Transverse colon (tissue), 4 donors: ENCODE measurements at regions not wholly inside any gene's neighbourhood (a gene's known extent, or its start where the extent isn't known, plus 50 kb on each side); places are given as distances from the start of the nearest gene placed in this dataset.

ENCODE experiments used
- DNase-seq: peaks from one replicate; pipeline ENCODE4 v3.0.0-alpha.2; 2019
- H3K27ac ChIP-seq, 4 donors: fragments of 200-600 bp; sonication (generic); 2 replicates each; pipeline ENCODE4 v1.5.1; 2016 to 2018; ENCODE audit warnings: inconsistent platforms in 4 of 4
- H3K27me3 ChIP-seq: fragments of 200-600 bp; sonication (generic); 2 replicates; pipeline ENCODE4 v1.5.1; 2017; ENCODE audit warnings: inconsistent platforms
- H3K36me3 ChIP-seq, 4 donors: fragments of 200-600 bp; sonication (generic); 2 replicates each; pipeline ENCODE4 v1.5.1; 2017 to 2019; ENCODE audit warnings: inconsistent platforms in 4 of 4
- H3K4me1 ChIP-seq, 4 donors: fragments of 200-600 bp; sonication (generic); 2 replicates each; pipeline ENCODE4 v1.5.1; 2017 to 2020; ENCODE audit warnings: inconsistent platforms in 4 of 4
- H3K4me3 ChIP-seq, 4 donors: fragments of 200-600 bp; sonication (generic); 1 replicate in 1 of 4; 2 replicates in 3 of 4; pipeline versions ENCODE4 v1.5.1 to v1.6.1; 2017 to 2019; ENCODE audit warnings: inconsistent platforms in 4 of 4
- H3K9me3 ChIP-seq, 2 donors: fragments of 200-600 bp; sonication (generic); 2 replicates each; pipeline ENCODE4 v1.5.1; 2017 to 2019; ENCODE audit warnings: inconsistent platforms in 2 of 2
- CTCF ChIP-seq, 5 experiments: fragments of 200-600 bp in 3 of 5; fragments of 450-650 bp in 2 of 5; sonication (generic) in 3 of 5; IDR thresholded peaks; 1 replicate in 2 of 5; 2 replicates in 3 of 5; pipeline ENCODE4 v1.5.1; 2016 to 2017; ENCODE audit warnings: antibody characterized with exemption in 5 of 5, inconsistent platforms in 3 of 5, mild to moderate bottlenecking in 2 of 5, moderate library complexity in 1 of 5
- EP300 ChIP-seq: sonication (generic); formaldehyde crosslinking; IDR thresholded peaks from one replicate; pipeline ENCODE4 v1.6.1; 2017; ENCODE audit warnings: antibody characterized with exemption, low read depth
- POLR2A ChIP-seq: fragments of 450-650 bp; IDR thresholded peaks from one replicate; pipeline ENCODE4 v1.6.1; 2016; ENCODE audit warnings: antibody characterized with exemption, mild to moderate bottlenecking, moderate library complexity
- POLR2AphosphoS5 ChIP-seq, 3 donors: sonication (generic); formaldehyde crosslinking; IDR thresholded peaks; one replicate each; pipeline ENCODE4 v1.6.1; 2016; ENCODE audit warnings: antibody characterized with exemption in 3 of 3
- WGBS, 2 donors: methylation state at CpG; one replicate each; pipeline ENCODE4 v1.1.5; 2018; ENCODE audit warnings: low coverage in 1 of 2; 5-methylcytosine and 5-hydroxymethylcytosine counted together
- in situ Hi-C, 4 donors: fragments of 200-750 bp; cut with MboI; loops; one replicate each; pipeline versions ENCODE4 v1.15.0 to v1.15.1; 2017; ENCODE audit warnings: low sequenced_read_pairs in 3 of 4, low pct_ligation_motif_present in 1 of 4, low pct_unique_long_range_greater_than_20kb in 1 of 4
- intact Hi-C: fragments of 100-400 bp; cut with DNase I; formaldehyde crosslinking; loops from one replicate; pipeline ENCODE4 v1.15.1; 2023; ENCODE audit warnings: low total_unique reads

- Histone ChIP-seq H3K4me1 (no peaks in the 10 kb centered on the region), H3K27me3 (no peaks in the 10 kb centered on the region), H3K9me3 (no peaks in the 10 kb centered on the region), H3K4me3 (no peak overlapping the region), H3K36me3 (no peaks in the 10 kb centered on the region), H3K27ac (no peak overlapping the region)
- no peak for DNase-seq
- in situ Hi-C loops: no loop called here
- intact Hi-C loops: no loop called here
- WGBS, 2 donors: 55 to 80% methylated on average over 2 to 3 of the region's 3 CpGs
- no peak for TF ChIP-seq POLR2A
- no peak for TF ChIP-seq CTCF (IDR thresholded peaks at IDR 0.05)
- no peak for TF ChIP-seq POLR2AphosphoS5 (IDR thresholded peaks at IDR 0.05)
- no peak for TF ChIP-seq EP300
These were observed 87.1 kb upstream of the FRY start for GRCh38 chr13:31944262-31945160.

DNA sequence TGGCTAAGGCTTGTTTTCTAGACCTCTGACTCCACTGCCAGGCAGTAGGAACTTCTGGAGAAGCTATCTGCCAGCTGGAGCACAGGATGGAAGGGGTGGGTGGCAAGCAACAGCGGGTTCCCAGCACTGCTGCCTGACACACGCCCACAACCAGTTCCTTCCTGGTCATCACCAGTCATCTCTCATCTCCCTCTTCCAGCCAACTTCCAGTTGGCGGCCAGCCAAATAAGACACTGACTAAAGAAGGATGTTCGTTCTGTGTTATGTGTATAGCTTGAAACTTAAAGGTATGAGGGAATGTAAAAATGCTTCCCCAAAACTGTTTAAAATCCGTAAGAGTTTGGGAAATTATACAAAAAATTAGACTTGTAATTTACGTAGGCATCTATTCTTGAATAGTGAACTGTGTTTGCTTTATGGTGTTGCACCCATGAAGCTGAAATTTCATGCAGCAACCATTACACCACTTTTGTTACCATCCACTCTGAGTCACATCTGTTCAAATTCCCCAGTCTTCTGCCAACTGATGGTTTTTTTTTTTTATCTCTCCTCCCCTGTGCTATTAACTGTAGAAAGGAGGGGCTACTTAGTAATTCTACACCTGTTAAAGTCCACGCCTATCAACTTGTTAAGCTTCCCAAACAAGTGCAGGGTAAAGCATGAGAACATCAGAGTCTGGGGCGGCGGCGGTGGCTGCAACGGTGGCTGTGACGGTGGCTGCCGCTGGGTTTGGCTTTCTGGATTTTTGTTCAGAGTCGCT lies 86.2 kb upstream of the FRY start:
- intact Hi-C loops: no loop called here
- in situ Hi-C loops: no loop called here
- no peak overlapping the region for H3K27ac ChIP-seq
- H3K9me3 ChIP-seq: no peaks in the 10 kb centered on the region
- peak; percentile 27 for DNase-seq
- no peak overlapping the region for H3K4me3 ChIP-seq
- no peak for TF ChIP-seq POLR2AphosphoS5 (IDR thresholded peaks at IDR 0.05)
- TF ChIP-seq CTCF (IDR thresholded peaks at IDR 0.05): no peak
- no peak for TF ChIP-seq EP300
- no peak for TF ChIP-seq POLR2A
- no peaks in the 10 kb centered on the region for H3K36me3 ChIP-seq
- H3K4me1 ChIP-seq: no peaks in the 10 kb centered on the region
- H3K27me3 ChIP-seq: no peaks in the 10 kb centered on the region
- WGBS, 2 donors: 45 to 64% methylated on average over 4 to 14 of the region's 14 CpGs

DNA sequence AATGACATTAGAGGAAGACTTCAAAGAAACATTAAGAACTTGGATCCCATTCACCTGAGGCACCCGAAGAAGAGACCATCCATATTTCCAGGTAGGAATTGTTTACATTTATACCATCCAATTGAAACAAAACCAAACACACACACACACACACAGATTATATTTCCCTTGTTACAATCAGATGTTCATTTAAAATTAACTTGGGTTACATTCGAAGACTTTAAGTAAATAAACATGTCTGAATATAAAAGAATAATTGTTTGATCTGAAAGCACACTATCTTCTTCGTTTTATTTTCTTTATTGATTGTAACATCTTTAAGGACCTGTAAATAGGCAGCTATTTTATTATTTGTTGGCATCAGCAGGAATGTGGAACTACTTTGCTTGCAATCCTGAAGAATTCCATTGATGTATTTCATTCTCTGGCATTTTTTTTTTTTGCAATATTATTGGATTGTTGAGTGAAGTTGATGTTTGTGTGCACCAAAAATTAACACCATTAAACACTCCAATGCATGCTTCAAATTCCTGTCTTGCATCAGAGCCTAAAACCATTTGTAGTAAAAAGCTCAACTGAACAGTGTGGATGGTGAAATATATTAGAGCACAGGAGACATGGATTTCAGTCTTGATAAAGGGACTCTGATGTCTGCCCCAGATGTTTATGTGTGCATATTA lies 85.3 kb upstream of the FRY start:
- Histone ChIP-seq H3K27ac (no peak overlapping the region), H3K27me3 (no peaks in the 10 kb centered on the region), H3K4me3 (no peak overlapping the region), H3K36me3 (no peaks in the 10 kb centered on the region), H3K4me1 (no peaks in the 10 kb centered on the region), H3K9me3 (no peaks in the 10 kb centered on the region)
- in situ Hi-C loops: no loop called here
- 34 to 55% methylated on average over 3 of the region's 3 CpGs for WGBS, 2 donors
- DNase-seq: no peak
- intact Hi-C loops: no loop called here
- TF ChIP-seq POLR2AphosphoS5 (IDR thresholded peaks at IDR 0.05) (no peak), EP300 (no peak), CTCF (IDR thresholded peaks at IDR 0.05) (no peak), POLR2A (no peak)

GRCh38 chr13:31947105-31947504 lies 84.5 kb upstream of the FRY start:
- Histone ChIP-seq H3K36me3 (no peaks in the 10 kb centered on the region), H3K4me1 (no peaks in the 10 kb centered on the region), H3K9me3 (no peaks in the 10 kb centered on the region), H3K27me3 (no peaks in the 10 kb centered on the region), H3K27ac (no peak overlapping the region), H3K4me3 (no peak overlapping the region)
- DNase-seq: no peak
- TF ChIP-seq EP300 (no peak), CTCF (IDR thresholded peaks at IDR 0.05) (no peak), POLR2A (no peak), POLR2AphosphoS5 (IDR thresholded peaks at IDR 0.05) (no peak)
- intact Hi-C loops (no loop called here), in situ Hi-C loops (no loop called here)
- WGBS, 2 donors: 80 to 87% methylated on average over 2 of the region's 2 CpGs
